Osteoblast (primary cell): ENCODE measurements at regions not wholly inside any gene's neighbourhood (a gene's known extent, or its start where the extent isn't known, plus 50 kb on each side); places are given as distances from the start of the nearest gene placed in this dataset.

Experiments used
- DNase-seq: peaks from one replicate; pipeline ENCODE4 v3.0.0; 2011; ENCODE audit warnings: low spot score, mixed read lengths; ENCODE audit not compliant: insufficient read length; ENCODE audit errors: missing footprints
- H2AFZ ChIP-seq: 2 replicates; pipeline ENCODE4 v1.6.0; 2011; ENCODE audit warnings: mild to moderate bottlenecking, low read length
- H3K27ac ChIP-seq: 2 replicates; pipeline ENCODE4 v1.5.1; 2011; ENCODE audit warnings: mild to moderate bottlenecking, low read depth, low read length, moderate library complexity
- H3K27me3 ChIP-seq: 2 replicates; pipeline ENCODE4 v1.6.0; 2012; ENCODE audit warnings: mild to moderate bottlenecking, control low read depth, inconsistent platforms, low read length, moderate library complexity; ENCODE audit not compliant: insufficient read depth
- H3K36me3 ChIP-seq: 2 replicates; pipeline ENCODE4 v1.5.1; 2011; ENCODE audit warnings: mild to moderate bottlenecking, low read length, control low read depth, moderate library complexity; ENCODE audit not compliant: insufficient read depth
- H3K4me1 ChIP-seq: 2 replicates; pipeline ENCODE4 v1.5.1; 2011; ENCODE audit warnings: mild to moderate bottlenecking, low read length, control low read depth, moderate library complexity; ENCODE audit not compliant: insufficient read depth
- H3K4me2 ChIP-seq: 2 replicates; pipeline ENCODE4 v1.6.0; 2011; ENCODE audit warnings: mild to moderate bottlenecking, low read length; ENCODE audit not compliant: insufficient read depth
- H3K4me3 ChIP-seq: fragments of 200-600 bp; sonication (generic); 3 replicates; pipeline ENCODE4 v1.5.1; 2012; ENCODE audit warnings: mild to moderate bottlenecking, low read length, inconsistent platforms; ENCODE audit not compliant: insufficient read depth
- H3K79me2 ChIP-seq: 2 replicates; pipeline ENCODE4 v1.6.0; 2012; ENCODE audit warnings: mild to moderate bottlenecking, low read length, control low read depth, inconsistent platforms; ENCODE audit not compliant: insufficient read depth
- H3K9me3 ChIP-seq: 2 replicates; pipeline ENCODE4 v1.5.1; 2011; ENCODE audit warnings: low read depth, low read length, control low read depth
- H4K20me1 ChIP-seq: 2 replicates; pipeline ENCODE4 v1.6.0; 2012; ENCODE audit warnings: mild to moderate bottlenecking, low read length, control low read depth; ENCODE audit not compliant: insufficient read depth
- CTCF ChIP-seq: IDR thresholded peaks from 2 replicates; pipeline ENCODE4 v1.5.1; 2011; ENCODE audit warnings: mild to moderate bottlenecking, low read depth, low read length, moderate library complexity; ENCODE audit errors: extremely low read depth

- Histone ChIP-seq H3K27ac (no peak overlapping the region), H3K36me3 (no peaks in the 10 kb centered on the region), H2AFZ (no peak overlapping the region), H3K9me3 (no peaks in the 10 kb centered on the region), H4K20me1 (no peaks in the 10 kb centered on the region), H3K27me3 (no peaks in the 10 kb centered on the region), H3K4me1 (no peaks in the 10 kb centered on the region), H3K4me2 (no peak overlapping the region), H3K4me3 (no peak overlapping the region), H3K79me2 (no peaks in the 10 kb centered on the region)
- DNase-seq, result no peak
- TF ChIP-seq CTCF, result no peak
Measured at GRCh38 chr18:24928301-24928878, 423.6 kb downstream of the ZNF521 start.

DNA sequence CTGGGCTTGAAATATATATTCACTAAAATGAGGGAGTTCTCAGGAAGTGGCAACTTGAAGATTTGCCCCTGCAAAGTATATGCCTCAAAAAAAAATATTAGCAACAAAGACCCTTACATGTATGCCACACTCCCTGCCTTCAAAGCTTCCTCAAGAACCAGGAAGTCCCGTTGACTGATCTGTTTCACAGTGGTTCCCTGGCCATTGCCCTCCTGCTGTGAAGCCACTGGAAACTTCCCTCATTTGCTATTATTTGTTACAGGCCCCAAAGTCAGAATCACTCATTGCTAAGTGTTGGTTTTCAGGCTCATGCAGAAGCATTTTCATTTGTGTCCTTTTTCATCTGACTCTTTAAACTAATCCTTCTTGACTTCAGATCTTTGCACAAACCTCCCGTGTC lies 421.5 kb downstream of the ZNF521 start:
- Histone ChIP-seq H3K27ac (no peak overlapping the region), H3K9me3 (no peaks in the 10 kb centered on the region)
- TF ChIP-seq CTCF, result no peak

DNA sequence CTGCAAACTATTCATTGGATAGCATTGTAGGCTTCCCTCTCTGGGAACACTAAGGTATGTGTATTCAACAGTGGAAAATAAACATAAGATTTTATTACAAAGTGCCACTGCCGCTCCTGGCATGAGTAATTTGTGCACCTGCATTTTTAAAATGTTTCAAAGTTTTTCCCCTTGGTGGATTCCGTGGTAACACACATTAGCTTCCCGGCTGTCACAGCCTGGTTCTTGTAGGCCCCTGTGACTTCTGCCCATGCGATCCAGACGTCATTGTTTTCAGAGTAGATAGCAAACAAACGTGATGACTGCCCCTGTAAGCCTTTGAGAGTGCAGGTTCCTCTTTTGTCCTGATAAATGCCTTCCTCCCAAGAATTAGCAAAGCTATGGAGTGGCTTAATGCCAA lies 421.0 kb downstream of the ZNF521 start:
- TF ChIP-seq CTCF, result no peak
- DNase-seq, result no peak
- Histone ChIP-seq H3K79me2 (no peaks in the 10 kb centered on the region), H3K4me3 (no peak overlapping the region), H4K20me1 (no peaks in the 10 kb centered on the region), H3K27me3 (no peaks in the 10 kb centered on the region), H3K4me1 (no peaks in the 10 kb centered on the region), H3K9me3 (no peaks in the 10 kb centered on the region), H2AFZ (no peak overlapping the region), H3K27ac (no peak overlapping the region), H3K4me2 (no peak overlapping the region), H3K36me3 (no peaks in the 10 kb centered on the region)

More for the DNA sequence above, 421.5 kb downstream of the ZNF521 start:
- Histone ChIP-seq H2AFZ (no peak overlapping the region), H3K27me3 (no peaks in the 10 kb centered on the region), H4K20me1 (no peaks in the 10 kb centered on the region), H3K36me3 (no peaks in the 10 kb centered on the region), H3K4me1 (no peaks in the 10 kb centered on the region), H3K79me2 (no peaks in the 10 kb centered on the region), H3K4me2 (no peak overlapping the region), H3K4me3 (no peak overlapping the region)
- DNase-seq, result no peak

DNA sequence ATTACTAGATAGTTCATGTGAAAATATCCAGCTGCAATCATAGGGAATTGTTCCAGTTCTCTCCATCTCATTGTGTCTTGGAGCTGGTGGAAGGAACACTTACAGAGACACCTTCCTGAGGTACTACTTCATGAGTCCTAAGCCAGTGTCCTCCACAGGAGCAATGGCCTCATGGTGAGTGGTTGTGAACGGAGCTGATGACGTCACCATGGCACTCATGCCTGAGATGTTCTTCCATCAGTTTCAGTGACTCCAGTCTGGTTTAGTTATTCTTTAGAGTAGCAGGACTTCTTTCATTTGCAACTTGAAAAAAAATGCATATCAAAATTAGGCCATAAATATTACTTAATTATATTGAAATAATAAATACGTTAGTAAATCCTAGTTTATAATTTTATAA lies 418.6 kb downstream of the ZNF521 start:
- no peak overlapping the region for H3K4me3 ChIP-seq
- H3K9me3 ChIP-seq, result no peaks in the 10 kb centered on the region
- no peak overlapping the region for H2AFZ ChIP-seq
- H3K4me1 ChIP-seq, result no peaks in the 10 kb centered on the region
- no peaks in the 10 kb centered on the region for H3K36me3 ChIP-seq
- no peaks in the 10 kb centered on the region for H3K27me3 ChIP-seq
- H3K79me2 ChIP-seq, result no peaks in the 10 kb centered on the region
- no peak for DNase-seq
- no peak for TF ChIP-seq CTCF
- no peak overlapping the region for H3K4me2 ChIP-seq
- no peak overlapping the region for H3K27ac ChIP-seq
- H4K20me1 ChIP-seq, result no peaks in the 10 kb centered on the region
